C4-2B (cell line): ENCODE measurements at regions not wholly inside any gene's neighbourhood (a gene's known extent, or its start where the extent isn't known, plus 50 kb on each side); places are given as distances from the start of the nearest gene placed in this dataset.

Experiments
- H3K27ac ChIP-seq: fragments of 450-650 bp; 2 replicates; pipeline ENCODE4 v1.5.1; 2017
- CTCF ChIP-seq: fragments of 450-650 bp; conservative IDR thresholded peaks from 2 replicates; pipeline ENCODE4 v1.5.1; 2017; ENCODE audit warnings: mild to moderate bottlenecking
- ZFX ChIP-seq: fragments of 450-650 bp; IDR thresholded peaks from 2 replicates; pipeline ENCODE4 v1.6.1; 2017

DNA sequence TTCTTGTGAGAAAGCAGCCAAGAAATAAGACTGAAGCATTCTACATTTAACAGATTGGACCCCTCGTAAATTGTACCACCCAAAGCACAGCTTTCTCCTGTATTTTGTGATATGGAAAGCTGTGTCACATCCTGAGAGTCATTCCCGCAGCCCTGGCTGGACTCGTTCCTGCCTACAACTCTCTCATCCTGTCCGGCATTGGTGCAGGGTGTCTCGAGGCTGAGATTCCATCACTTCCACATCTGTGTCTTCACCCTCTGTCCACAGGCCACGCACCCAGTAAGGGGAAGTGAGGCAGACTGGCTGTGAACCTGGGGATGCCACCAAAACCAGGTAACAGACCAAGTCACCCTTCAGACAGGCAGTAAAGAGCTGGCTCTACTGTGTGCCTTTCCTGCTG, 146.2 kb upstream of the KLF6 start:
- TF ChIP-seq CTCF (no peak), ZFX (no peak)
- H3K27ac ChIP-seq, result no peak overlapping the region

DNA sequence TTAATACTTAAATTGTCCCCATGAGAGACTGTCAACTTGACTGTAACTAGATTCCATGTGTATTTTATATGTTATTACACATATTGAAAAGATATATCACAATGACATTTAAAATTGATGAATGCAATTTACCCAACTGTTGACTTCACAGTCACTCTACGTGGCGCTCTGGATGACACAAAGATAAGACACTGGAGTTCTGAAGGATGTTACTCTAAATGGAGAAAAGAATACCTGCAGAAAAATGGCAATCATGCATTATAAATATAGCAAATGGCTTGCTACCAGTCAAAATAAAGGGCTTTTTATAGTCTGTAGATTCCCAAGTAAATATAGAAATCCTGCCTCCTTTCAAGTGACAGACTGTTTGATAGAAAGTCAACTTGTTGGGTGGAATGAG, 143.6 kb upstream of the KLF6 start:
- TF ChIP-seq CTCF, result no peak

GRCh38 chr10:3928078-3928477, 143.1 kb upstream of the KLF6 start:
- no peak for TF ChIP-seq ZFX
- TF ChIP-seq CTCF, result no peak
- H3K27ac ChIP-seq, result no peak overlapping the region

More for the DNA sequence above, 143.6 kb upstream of the KLF6 start:
- no peak overlapping the region for H3K27ac ChIP-seq

- no peak overlapping the region for H3K27ac ChIP-seq
- TF ChIP-seq ZFX (no peak), CTCF (no peak)
These were observed 141.9 kb upstream of the KLF6 start for GRCh38 chr10:3926675-3927525.

- no peak for TF ChIP-seq ZFX
- no peak for TF ChIP-seq CTCF
- no peak overlapping the region for H3K27ac ChIP-seq
These were observed 141.2 kb upstream of the KLF6 start for GRCh38 chr10:3926258-3926657.

DNA sequence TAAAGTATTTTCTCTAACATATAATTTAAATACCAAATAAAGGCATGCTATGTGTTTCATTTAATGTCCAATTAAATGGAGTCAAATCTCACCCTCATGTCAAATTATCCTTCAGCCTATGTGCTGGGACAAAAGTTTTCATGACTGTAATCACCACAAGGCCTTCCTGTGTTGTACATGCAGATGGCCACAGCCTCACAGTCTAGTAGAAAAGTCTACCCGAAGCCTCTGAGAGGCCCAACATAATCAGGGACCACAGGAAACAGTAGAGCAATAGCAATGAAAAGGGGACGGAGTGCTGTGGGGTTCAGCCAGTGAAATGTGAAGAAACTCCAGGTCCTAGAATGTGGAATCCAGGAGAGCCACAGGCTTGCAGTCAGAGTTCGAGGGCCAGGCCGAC, 140.2 kb upstream of the KLF6 start:
- no peak overlapping the region for H3K27ac ChIP-seq
- TF ChIP-seq CTCF, result no peak
- TF ChIP-seq ZFX, result no peak

GRCh38 chr10:3924344-3924743, 139.3 kb upstream of the KLF6 start:
- no peak for TF ChIP-seq ZFX
- no peak for TF ChIP-seq CTCF
- no peak overlapping the region for H3K27ac ChIP-seq
